RKO (cell line): ENCODE measurements at regions not wholly inside any gene's neighbourhood (a gene's known extent, or its start where the extent isn't known, plus 50 kb on each side); places are given as distances from the start of the nearest gene placed in this dataset.

Experiments used
- DNase-seq: peaks from one replicate; pipeline ENCODE4 v3.0.0-alpha.2; 2016; ENCODE audit warnings: low spot score

GRCh38 chr3:6771171-6771570 lies 89.7 kb upstream of the GRM7 start:
- DNase-seq: no peak

GRCh38 chr3:6779140-6779539 lies 81.8 kb upstream of the GRM7 start:
- DNase-seq: no peak

- DNase-seq: no peak
Measured at GRCh38 chr3:6781092-6781491, 79.8 kb upstream of the GRM7 start.

GRCh38 chr3:6785726-6786125 lies 75.2 kb upstream of the GRM7 start:
- DNase-seq: no peak

GRCh38 chr3:6791161-6791560 lies 69.8 kb upstream of the GRM7 start:
- peak; percentile 5 for DNase-seq

GRCh38 chr3:6799264-6799915 lies 61.5 kb upstream of the GRM7 start:
- peak; percentile 33 for DNase-seq

- no peak for DNase-seq
Measured at GRCh38 chr3:6803619-6804018, 57.3 kb upstream of the GRM7 start.

- no peak for DNase-seq
Measured at GRCh38 chr3:6805236-6805635, 55.7 kb upstream of the GRM7 start.

GRCh38 chr3:6806991-6807390 lies 53.9 kb upstream of the GRM7 start:
- no peak for DNase-seq

GRCh38 chr3:6807967-6808588 lies 52.8 kb upstream of the GRM7 start:
- peak; percentile 21 for DNase-seq

GRCh38 chr3:6809349-6809748 lies 51.6 kb upstream of the GRM7 start:
- no peak for DNase-seq
